ENCODE measurements at regions not wholly inside any gene's neighbourhood (a gene's known extent, or its start where the extent isn't known, plus 50 kb on each side); places are given as distances from the start of the nearest gene placed in this dataset.

GRCh38 chr6:51526922-51527321 lies 560.5 kb downstream of the PKHD1 start:
- DNase-seq: no peak
- WGBS, 2 donors: 84 to 90% methylated on average over 4 of the region's 5 CpGs
- Histone ChIP-seq H3K27ac (no peak overlapping the region), H3K4me3 (no peak overlapping the region), H3K36me3 (no peaks in the 10 kb centered on the region), H3K9me3 (no peaks in the 10 kb centered on the region), H3K4me1 (no peaks in the 10 kb centered on the region), H3K27me3 (no peaks in the 10 kb centered on the region)
- TF ChIP-seq CTCF (IDR thresholded peaks at IDR 0.05) (no peak), POLR2A (IDR thresholded peaks at IDR 0.05) (no peak)
- intact Hi-C loops (cut with DNase I): no loop called here

- Histone ChIP-seq H3K27ac (no peak overlapping the region), H3K9me3 (no peaks in the 10 kb centered on the region), H3K36me3 (no peaks in the 10 kb centered on the region), H3K4me1 (no peaks in the 10 kb centered on the region), H3K4me3 (no peak overlapping the region), H3K27me3 (no peaks in the 10 kb centered on the region)
- no peak for DNase-seq
- intact Hi-C loops (cut with DNase I): no loop called here
- TF ChIP-seq CTCF (IDR thresholded peaks at IDR 0.05): no peak
- no peak for TF ChIP-seq POLR2A (IDR thresholded peaks at IDR 0.05)
- WGBS, 2 donors: 71 to 75% methylated on average over 1 of the region's 1 CpG
Observed at GRCh38 chr6:51528556-51528955, 558.9 kb downstream of the PKHD1 start.

GRCh38 chr6:51529240-51529639 lies 558.2 kb downstream of the PKHD1 start:
- TF ChIP-seq POLR2A (IDR thresholded peaks at IDR 0.05): no peak
- no peak for TF ChIP-seq CTCF (IDR thresholded peaks at IDR 0.05)
- WGBS, 2 donors: 40 to 67% methylated on average over 1 of the region's 1 CpG
- Histone ChIP-seq H3K4me1 (no peaks in the 10 kb centered on the region), H3K4me3 (no peak overlapping the region), H3K9me3 (no peaks in the 10 kb centered on the region), H3K27ac (no peak overlapping the region), H3K27me3 (no peaks in the 10 kb centered on the region), H3K36me3 (no peaks in the 10 kb centered on the region)
- intact Hi-C loops (cut with DNase I): no loop called here
- DNase-seq: no peak

GRCh38 chr6:51531623-51532022 lies 555.8 kb downstream of the PKHD1 start:
- WGBS, 2 donors: 56 to 85% methylated on average over 2 of the region's 2 CpGs
- H3K27ac ChIP-seq: no peak overlapping the region
- no peak for DNase-seq
- no peaks in the 10 kb centered on the region for H3K4me1 ChIP-seq
- H3K4me3 ChIP-seq: no peak overlapping the region
- no peaks in the 10 kb centered on the region for H3K27me3 ChIP-seq
- TF ChIP-seq POLR2A (IDR thresholded peaks at IDR 0.05) (no peak), CTCF (IDR thresholded peaks at IDR 0.05) (peak in 1 of 6 experiments; percentile 12)
- H3K9me3 ChIP-seq: no peaks in the 10 kb centered on the region
- intact Hi-C loops (cut with DNase I): no loop called here
- H3K36me3 ChIP-seq: no peaks in the 10 kb centered on the region

- H3K27ac ChIP-seq: no peak overlapping the region
- no peak for DNase-seq
- H3K9me3 ChIP-seq: no peaks in the 10 kb centered on the region
- 64 to 84% methylated on average over 3 of the region's 3 CpGs for WGBS, 2 donors
- no peaks in the 10 kb centered on the region for H3K4me1 ChIP-seq
- intact Hi-C loops (cut with DNase I): no loop called here
- peaks cover 0 to 2% (median 0%) of the 10 kb centered on the region in 4 donors for H3K27me3 ChIP-seq
- no peaks in the 10 kb centered on the region for H3K36me3 ChIP-seq
- TF ChIP-seq CTCF (IDR thresholded peaks at IDR 0.05) (no peak), POLR2A (IDR thresholded peaks at IDR 0.05) (no peak)
- H3K4me3 ChIP-seq: no peak overlapping the region
Observed at GRCh38 chr6:51533962-51534361, 553.5 kb downstream of the PKHD1 start.

All from esophagus squamous epithelium (tissue), 5 donors.